WTC11 (cell line): ENCODE measurements at regions not wholly inside any gene's neighbourhood (a gene's known extent, or its start where the extent isn't known, plus 50 kb on each side); places are given as distances from the start of the nearest gene placed in this dataset.
A peak's percentile ranks its signal among the peaks of the same experiment; 100 is the strongest.

Experiments used
- ATAC-seq: fragments of 200-7000 bp; cut with Tn5 transposase; 2 replicates; pipeline ENCODE4 v1.10.0; 2021; ENCODE audit warnings: mild to moderate bottlenecking, moderate library complexity
- CTCF ChIA-PET: fragments of 300-600 bp; sonication (Branson Sonifier 250); formaldehyde crosslinking; loops from one replicate; lab custom pipeline; 2021; ENCODE audit warnings: antibody characterized with exemption; lab: Charles Lee
- POLR2A ChIA-PET: fragments of 350-600 bp; sonication (Branson Sonifier 250); formaldehyde crosslinking; loops from one replicate; lab custom pipeline; 2021; ENCODE audit warnings: antibody characterized with exemption; lab: Charles Lee
- DNase-seq: peaks from one replicate; pipeline ENCODE4 v3.0.0; 2021; ENCODE audit warnings: low spot score
- H3K27ac Mint-ChIP-seq: 2 replicates; pipeline ENCODE4 v1.8.0; 2021; ENCODE audit warnings: mixed read lengths
- H3K27me3 Mint-ChIP-seq: 2 replicates; pipeline ENCODE4 v1.8.0; 2021; ENCODE audit warnings: low read depth, mild to moderate bottlenecking, moderate library complexity, mixed read lengths
- H3K36me3 Mint-ChIP-seq: 2 replicates; pipeline ENCODE4 v1.8.0; 2021; ENCODE audit warnings: mixed read lengths
- H3K4me1 Mint-ChIP-seq: 2 replicates; pipeline ENCODE4 v1.8.0; 2022; ENCODE audit warnings: mixed read lengths
- H3K4me3 Mint-ChIP-seq: 2 replicates; pipeline ENCODE4 v1.8.0; 2021; ENCODE audit warnings: mild to moderate bottlenecking, moderate library complexity, mixed read lengths
- H3K9me3 Mint-ChIP-seq: 2 replicates; pipeline ENCODE4 v1.8.0; 2021; ENCODE audit warnings: mixed read lengths
- CBFB ChIP-seq: sonication (generic); formaldehyde crosslinking; IDR thresholded peaks from 2 replicates; pipeline ENCODE4 v1.8.1; 2022; ENCODE audit warnings: mild to moderate bottlenecking, low read depth, missing genetic modification reagents
- EMX1 ChIP-seq: fragments of 250-450 bp; sonication (Bioruptor Pico); IDR thresholded peaks from 2 replicates; pipeline ENCODE4 v1.8.0; 2021; ENCODE audit warnings: mild to moderate bottlenecking
- FOXK1 ChIP-seq: sonication (generic); formaldehyde crosslinking; IDR thresholded peaks from 2 replicates; pipeline ENCODE4 v1.8.0; 2022; ENCODE audit warnings: mild to moderate bottlenecking, moderate library complexity, missing genetic modification reagents
- IRF2 ChIP-seq: sonication (generic); formaldehyde crosslinking; IDR thresholded peaks from 2 replicates; pipeline ENCODE4 v1.8.0; 2022; ENCODE audit warnings: low read depth, missing genetic modification reagents, borderline replicate concordance
- NFYB ChIP-seq: sonication (generic); formaldehyde crosslinking; conservative IDR thresholded peaks from 2 replicates; pipeline ENCODE4 v1.8.0; 2022; ENCODE audit warnings: low read depth, missing genetic modification reagents
- NR1H2 ChIP-seq: sonication (generic); formaldehyde crosslinking; IDR thresholded peaks from 2 replicates; pipeline ENCODE4 v1.9.0; 2021; ENCODE audit warnings: mild to moderate bottlenecking, moderate library complexity, missing genetic modification reagents
- SMAD4 ChIP-seq: sonication (generic); formaldehyde crosslinking; IDR thresholded peaks from 2 replicates; pipeline ENCODE4 v1.8.0; 2022; ENCODE audit warnings: mild to moderate bottlenecking, missing genetic modification reagents
- TEAD1 ChIP-seq: sonication (generic); formaldehyde crosslinking; IDR thresholded peaks from 2 replicates; pipeline ENCODE4 v1.8.0; 2022; ENCODE audit warnings: mild to moderate bottlenecking, missing genetic modification reagents
- TEAD4 ChIP-seq: sonication (generic); formaldehyde crosslinking; IDR thresholded peaks from 2 replicates; pipeline ENCODE4 v1.8.0; 2022; ENCODE audit warnings: mild to moderate bottlenecking, missing genetic modification reagents
- TP53 ChIP-seq: sonication (generic); formaldehyde crosslinking; IDR thresholded peaks from 2 replicates; pipeline ENCODE4 v1.8.1; 2023; ENCODE audit warnings: mild to moderate bottlenecking, missing genetic modification reagents
- ZNF219 ChIP-seq: sonication (generic); formaldehyde crosslinking; IDR thresholded peaks from 2 replicates; pipeline ENCODE4 v1.8.0; 2023; ENCODE audit warnings: missing genetic modification reagents, mild to moderate bottlenecking, borderline replicate concordance
- ZNF423 ChIP-seq: fragments of 250-450 bp; sonication (Bioruptor Pico); IDR thresholded peaks from 2 replicates; pipeline ENCODE4 v2.1.2; 2022; ENCODE audit warnings: mild to moderate bottlenecking, moderate library complexity
- ZNF671 ChIP-seq: fragments of 250-450 bp; sonication (Bioruptor Pico); IDR thresholded peaks from 2 replicates; pipeline ENCODE4 v1.8.0; 2021; ENCODE audit warnings: mild to moderate bottlenecking
- TF ChIP-seq, protein P1 (sequence below): sonication (generic); formaldehyde crosslinking; IDR thresholded peaks from 2 replicates; pipeline ENCODE4 v1.8.0; 2022; ENCODE audit warnings: mild to moderate bottlenecking, missing genetic modification reagents
- TF ChIP-seq, protein P2 (sequence below): sonication (generic); formaldehyde crosslinking; IDR thresholded peaks from 2 replicates; pipeline ENCODE4 v1.8.1; 2022; ENCODE audit warnings: low read depth, missing genetic modification reagents, borderline replicate concordance
- TF ChIP-seq, protein P3 (sequence below): fragments of 250-450 bp; sonication (Bioruptor Pico); IDR thresholded peaks from 2 replicates; pipeline ENCODE4 v1.9.0; 2021; ENCODE audit warnings: mild to moderate bottlenecking
- TF ChIP-seq, protein P4 (sequence below): sonication (generic); formaldehyde crosslinking; IDR thresholded peaks from 2 replicates; pipeline ENCODE4 v1.8.1; 2023; ENCODE audit warnings: mild to moderate bottlenecking, missing genetic modification reagents
- TF ChIP-seq, protein P5 (sequence below): sonication (generic); formaldehyde crosslinking; IDR thresholded peaks from 2 replicates; pipeline ENCODE4 v1.8.1; 2022; ENCODE audit warnings: low read depth, mild to moderate bottlenecking, moderate library complexity, missing genetic modification reagents, borderline replicate concordance
- TF ChIP-seq, protein P6 (sequence below): sonication (generic); formaldehyde crosslinking; IDR thresholded peaks from 2 replicates; pipeline ENCODE4 v1.8.0; 2023; ENCODE audit warnings: mild to moderate bottlenecking, missing genetic modification reagents
- TF ChIP-seq, protein P7 (sequence below): fragments of 250-450 bp; sonication (Bioruptor Pico); IDR thresholded peaks from 2 replicates; pipeline ENCODE4 v1.8.0; 2021; ENCODE audit warnings: mild to moderate bottlenecking

DNA sequence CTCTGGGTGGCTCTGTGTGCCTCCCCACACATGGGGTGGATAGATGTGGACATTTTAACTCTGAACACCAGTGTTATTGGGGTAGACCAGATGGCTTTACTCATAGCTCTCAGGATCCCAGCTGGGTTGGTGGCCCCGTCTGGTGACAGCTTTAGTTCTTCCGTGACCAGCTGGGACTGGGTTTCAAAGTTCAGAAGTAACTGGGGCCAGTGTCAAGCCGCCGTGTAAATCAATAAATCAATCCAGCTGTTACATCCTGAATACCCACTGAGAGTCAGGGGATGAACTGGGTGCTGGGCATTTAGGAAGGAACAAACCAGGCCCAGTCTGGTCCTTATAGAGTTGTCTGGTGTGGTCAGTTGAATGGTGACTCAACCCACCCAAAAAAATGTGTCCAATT, 269.4 kb downstream of the CTTN start (continued):
- no peak for TF ChIP-seq TEAD1 (CRISPR knock-in tag)

DNA sequence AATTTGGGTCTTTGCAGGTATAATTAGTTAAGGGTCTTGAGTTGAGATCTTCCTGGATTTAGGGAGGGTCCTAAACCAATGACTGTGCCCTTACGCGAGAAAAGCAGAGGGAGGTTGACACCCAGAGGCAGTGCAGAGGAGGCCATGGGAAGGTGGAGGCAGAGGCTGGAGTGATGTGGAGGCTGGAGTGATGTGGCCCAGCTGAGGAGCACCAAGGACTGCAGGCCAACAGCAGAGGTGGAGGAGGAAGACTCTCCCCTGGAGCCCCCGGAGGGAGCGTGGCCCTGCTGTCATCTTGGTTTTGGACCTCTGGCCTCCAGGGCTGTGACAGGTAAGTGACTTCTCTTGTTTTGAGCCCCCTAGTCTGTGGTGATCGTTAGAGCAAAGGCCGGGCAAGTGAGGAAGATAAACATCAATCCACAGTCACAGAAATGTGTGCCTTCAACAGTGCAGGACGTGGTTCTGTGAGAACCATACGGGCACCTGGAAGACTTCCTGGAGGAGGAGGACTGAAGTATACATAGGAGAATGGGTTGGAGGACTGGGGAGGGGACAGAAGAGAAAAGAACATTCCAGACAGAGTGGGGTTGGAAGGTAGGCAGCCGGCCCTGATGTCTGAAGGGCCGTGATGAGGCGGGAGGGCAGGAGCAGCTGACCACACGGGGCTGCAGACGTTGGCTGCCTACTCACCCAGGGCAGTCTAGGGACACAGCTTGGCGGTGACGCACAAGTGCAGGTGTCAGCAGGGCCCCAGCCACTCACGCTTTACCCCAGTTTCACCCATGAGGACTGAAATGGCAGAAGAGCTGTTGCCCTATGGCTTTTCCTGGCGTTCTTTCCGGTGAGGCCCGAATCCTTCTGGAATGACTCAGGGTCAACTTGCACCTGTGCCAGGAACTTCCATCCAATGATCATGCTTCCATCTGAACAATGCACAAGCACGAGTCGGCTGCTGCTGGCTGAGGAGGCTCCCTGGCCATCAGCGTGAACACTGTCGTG, 270.2 kb downstream of the CTTN start:
- ATAC-seq (no peak), DNase-seq (no peak)
- Mint-ChIP-seq H3K36me3 (peaks cover 7% of the 10 kb centered on the region; the same call in 1 of the 2 replicates), H3K4me1 (peaks cover 31% of the 10 kb centered on the region), H3K27ac (peak overlapping the region; percentile 39), H3K9me3 (no peaks in the 10 kb centered on the region)
- CTCF ChIA-PET = no interaction called here
- no peak for TF ChIP-seq FOXK1
- TF ChIP-seq, protein P1, sequence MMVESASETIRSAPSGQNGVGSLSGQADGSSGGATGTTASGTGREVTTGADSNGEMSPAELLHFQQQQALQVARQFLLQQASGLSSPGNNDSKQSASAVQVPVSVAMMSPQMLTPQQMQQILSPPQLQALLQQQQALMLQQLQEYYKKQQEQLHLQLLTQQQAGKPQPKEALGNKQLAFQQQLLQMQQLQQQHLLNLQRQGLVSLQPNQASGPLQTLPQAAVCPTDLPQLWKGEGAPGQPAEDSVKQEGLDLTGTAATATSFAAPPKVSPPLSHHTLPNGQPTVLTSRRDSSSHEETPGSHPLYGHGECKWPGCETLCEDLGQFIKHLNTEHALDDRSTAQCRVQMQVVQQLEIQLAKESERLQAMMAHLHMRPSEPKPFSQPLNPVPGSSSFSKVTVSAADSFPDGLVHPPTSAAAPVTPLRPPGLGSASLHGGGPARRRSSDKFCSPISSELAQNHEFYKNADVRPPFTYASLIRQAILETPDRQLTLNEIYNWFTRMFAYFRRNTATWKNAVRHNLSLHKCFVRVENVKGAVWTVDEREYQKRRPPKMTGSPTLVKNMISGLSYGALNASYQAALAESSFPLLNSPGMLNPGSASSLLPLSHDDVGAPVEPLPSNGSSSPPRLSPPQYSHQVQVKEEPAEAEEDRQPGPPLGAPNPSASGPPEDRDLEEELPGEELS (CRISPR knock-in tag) = no peak
- no peak for TF ChIP-seq EMX1 (CRISPR knock-in tag)
- TF ChIP-seq, protein P2, sequence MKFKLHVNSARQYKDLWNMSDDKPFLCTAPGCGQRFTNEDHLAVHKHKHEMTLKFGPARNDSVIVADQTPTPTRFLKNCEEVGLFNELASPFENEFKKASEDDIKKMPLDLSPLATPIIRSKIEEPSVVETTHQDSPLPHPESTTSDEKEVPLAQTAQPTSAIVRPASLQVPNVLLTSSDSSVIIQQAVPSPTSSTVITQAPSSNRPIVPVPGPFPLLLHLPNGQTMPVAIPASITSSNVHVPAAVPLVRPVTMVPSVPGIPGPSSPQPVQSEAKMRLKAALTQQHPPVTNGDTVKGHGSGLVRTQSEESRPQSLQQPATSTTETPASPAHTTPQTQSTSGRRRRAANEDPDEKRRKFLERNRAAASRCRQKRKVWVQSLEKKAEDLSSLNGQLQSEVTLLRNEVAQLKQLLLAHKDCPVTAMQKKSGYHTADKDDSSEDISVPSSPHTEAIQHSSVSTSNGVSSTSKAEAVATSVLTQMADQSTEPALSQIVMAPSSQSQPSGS (CRISPR knock-in tag) = no peak
- TF ChIP-seq TP53 (CRISPR knock-in tag) = no peak
- TF ChIP-seq, protein P3, sequence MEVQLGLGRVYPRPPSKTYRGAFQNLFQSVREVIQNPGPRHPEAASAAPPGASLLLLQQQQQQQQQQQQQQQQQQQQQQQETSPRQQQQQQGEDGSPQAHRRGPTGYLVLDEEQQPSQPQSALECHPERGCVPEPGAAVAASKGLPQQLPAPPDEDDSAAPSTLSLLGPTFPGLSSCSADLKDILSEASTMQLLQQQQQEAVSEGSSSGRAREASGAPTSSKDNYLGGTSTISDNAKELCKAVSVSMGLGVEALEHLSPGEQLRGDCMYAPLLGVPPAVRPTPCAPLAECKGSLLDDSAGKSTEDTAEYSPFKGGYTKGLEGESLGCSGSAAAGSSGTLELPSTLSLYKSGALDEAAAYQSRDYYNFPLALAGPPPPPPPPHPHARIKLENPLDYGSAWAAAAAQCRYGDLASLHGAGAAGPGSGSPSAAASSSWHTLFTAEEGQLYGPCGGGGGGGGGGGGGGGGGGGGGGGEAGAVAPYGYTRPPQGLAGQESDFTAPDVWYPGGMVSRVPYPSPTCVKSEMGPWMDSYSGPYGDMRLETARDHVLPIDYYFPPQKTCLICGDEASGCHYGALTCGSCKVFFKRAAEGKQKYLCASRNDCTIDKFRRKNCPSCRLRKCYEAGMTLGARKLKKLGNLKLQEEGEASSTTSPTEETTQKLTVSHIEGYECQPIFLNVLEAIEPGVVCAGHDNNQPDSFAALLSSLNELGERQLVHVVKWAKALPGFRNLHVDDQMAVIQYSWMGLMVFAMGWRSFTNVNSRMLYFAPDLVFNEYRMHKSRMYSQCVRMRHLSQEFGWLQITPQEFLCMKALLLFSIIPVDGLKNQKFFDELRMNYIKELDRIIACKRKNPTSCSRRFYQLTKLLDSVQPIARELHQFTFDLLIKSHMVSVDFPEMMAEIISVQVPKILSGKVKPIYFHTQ (CRISPR knock-in tag) = no peak
- no peak for TF ChIP-seq TEAD4 (CRISPR knock-in tag)
- no peak for TF ChIP-seq NFYB (CRISPR knock-in tag)
- TF ChIP-seq, protein P4, sequence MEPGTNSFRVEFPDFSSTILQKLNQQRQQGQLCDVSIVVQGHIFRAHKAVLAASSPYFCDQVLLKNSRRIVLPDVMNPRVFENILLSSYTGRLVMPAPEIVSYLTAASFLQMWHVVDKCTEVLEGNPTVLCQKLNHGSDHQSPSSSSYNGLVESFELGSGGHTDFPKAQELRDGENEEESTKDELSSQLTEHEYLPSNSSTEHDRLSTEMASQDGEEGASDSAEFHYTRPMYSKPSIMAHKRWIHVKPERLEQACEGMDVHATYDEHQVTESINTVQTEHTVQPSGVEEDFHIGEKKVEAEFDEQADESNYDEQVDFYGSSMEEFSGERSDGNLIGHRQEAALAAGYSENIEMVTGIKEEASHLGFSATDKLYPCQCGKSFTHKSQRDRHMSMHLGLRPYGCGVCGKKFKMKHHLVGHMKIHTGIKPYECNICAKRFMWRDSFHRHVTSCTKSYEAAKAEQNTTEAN = no peak
- no peak for TF ChIP-seq ZNF671 (CRISPR knock-in tag)
- TF ChIP-seq, all 79 proteins: peak for 0
- Mint-ChIP-seq H3K27me3 (no peaks in the 10 kb centered on the region), H3K4me3 (no peak overlapping the region)
- POLR2A ChIA-PET = no interaction called here

DNA sequence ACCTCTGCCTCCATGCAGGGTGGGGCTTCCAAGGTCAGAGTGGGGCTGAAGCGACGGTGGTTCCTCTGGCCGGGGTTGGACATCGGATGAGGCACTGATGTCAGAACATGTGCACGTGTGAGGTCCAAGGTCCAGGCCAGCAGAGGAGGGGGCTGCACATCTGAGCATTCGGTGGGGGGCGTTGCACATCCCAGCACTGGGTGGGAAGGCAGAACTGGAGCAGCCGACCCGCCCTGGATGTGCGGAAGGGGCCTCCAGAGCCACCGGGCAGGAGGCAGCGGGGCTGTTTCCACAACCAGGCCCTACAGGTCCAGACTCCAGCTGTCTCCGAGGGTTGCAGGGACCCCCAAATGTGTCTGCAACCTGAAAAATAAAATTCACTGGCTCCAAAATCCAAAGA, 271.0 kb downstream of the CTTN start:
- H3K27ac Mint-ChIP-seq = peak overlapping the region; percentile 74; the same call in 1 of the 2 replicates
- H3K9me3 Mint-ChIP-seq = no peaks in the 10 kb centered on the region
- ChIA-PET CTCF (no interaction called here), POLR2A (no interaction called here)
- ATAC-seq (no peak), DNase-seq (no peak)
- H3K4me1 Mint-ChIP-seq = peaks cover 38% of the 10 kb centered on the region
- H3K36me3 Mint-ChIP-seq = peaks cover 7% of the 10 kb centered on the region; the same call in 1 of the 2 replicates
- H3K4me3 Mint-ChIP-seq = no peak overlapping the region
- H3K27me3 Mint-ChIP-seq = no peaks in the 10 kb centered on the region
- TF ChIP-seq CBFB (CRISPR knock-in tag) (no peak), ZNF219 (CRISPR knock-in tag) (no peak), EMX1 (CRISPR knock-in tag) (no peak), NR1H2 (CRISPR knock-in tag) (no peak), SMAD4 (CRISPR knock-in tag) (no peak), IRF2 (CRISPR knock-in tag) (no peak), ZNF423 (CRISPR knock-in tag) (no peak)
- TF ChIP-seq, protein P5, sequence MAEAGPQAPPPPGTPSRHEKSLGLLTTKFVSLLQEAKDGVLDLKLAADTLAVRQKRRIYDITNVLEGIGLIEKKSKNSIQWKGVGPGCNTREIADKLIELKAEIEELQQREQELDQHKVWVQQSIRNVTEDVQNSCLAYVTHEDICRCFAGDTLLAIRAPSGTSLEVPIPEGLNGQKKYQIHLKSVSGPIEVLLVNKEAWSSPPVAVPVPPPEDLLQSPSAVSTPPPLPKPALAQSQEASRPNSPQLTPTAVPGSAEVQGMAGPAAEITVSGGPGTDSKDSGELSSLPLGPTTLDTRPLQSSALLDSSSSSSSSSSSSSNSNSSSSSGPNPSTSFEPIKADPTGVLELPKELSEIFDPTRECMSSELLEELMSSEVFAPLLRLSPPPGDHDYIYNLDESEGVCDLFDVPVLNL (CRISPR knock-in tag) = no peak
- TF ChIP-seq, protein P6, sequence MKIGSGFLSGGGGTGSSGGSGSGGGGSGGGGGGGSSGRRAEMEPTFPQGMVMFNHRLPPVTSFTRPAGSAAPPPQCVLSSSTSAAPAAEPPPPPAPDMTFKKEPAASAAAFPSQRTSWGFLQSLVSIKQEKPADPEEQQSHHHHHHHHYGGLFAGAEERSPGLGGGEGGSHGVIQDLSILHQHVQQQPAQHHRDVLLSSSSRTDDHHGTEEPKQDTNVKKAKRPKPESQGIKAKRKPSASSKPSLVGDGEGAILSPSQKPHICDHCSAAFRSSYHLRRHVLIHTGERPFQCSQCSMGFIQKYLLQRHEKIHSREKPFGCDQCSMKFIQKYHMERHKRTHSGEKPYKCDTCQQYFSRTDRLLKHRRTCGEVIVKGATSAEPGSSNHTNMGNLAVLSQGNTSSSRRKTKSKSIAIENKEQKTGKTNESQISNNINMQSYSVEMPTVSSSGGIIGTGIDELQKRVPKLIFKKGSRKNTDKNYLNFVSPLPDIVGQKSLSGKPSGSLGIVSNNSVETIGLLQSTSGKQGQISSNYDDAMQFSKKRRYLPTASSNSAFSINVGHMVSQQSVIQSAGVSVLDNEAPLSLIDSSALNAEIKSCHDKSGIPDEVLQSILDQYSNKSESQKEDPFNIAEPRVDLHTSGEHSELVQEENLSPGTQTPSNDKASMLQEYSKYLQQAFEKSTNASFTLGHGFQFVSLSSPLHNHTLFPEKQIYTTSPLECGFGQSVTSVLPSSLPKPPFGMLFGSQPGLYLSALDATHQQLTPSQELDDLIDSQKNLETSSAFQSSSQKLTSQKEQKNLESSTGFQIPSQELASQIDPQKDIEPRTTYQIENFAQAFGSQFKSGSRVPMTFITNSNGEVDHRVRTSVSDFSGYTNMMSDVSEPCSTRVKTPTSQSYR (CRISPR knock-in tag) = no peak
- TF ChIP-seq, protein P7, sequence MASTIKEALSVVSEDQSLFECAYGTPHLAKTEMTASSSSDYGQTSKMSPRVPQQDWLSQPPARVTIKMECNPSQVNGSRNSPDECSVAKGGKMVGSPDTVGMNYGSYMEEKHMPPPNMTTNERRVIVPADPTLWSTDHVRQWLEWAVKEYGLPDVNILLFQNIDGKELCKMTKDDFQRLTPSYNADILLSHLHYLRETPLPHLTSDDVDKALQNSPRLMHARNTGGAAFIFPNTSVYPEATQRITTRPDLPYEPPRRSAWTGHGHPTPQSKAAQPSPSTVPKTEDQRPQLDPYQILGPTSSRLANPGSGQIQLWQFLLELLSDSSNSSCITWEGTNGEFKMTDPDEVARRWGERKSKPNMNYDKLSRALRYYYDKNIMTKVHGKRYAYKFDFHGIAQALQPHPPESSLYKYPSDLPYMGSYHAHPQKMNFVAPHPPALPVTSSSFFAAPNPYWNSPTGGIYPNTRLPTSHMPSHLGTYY (CRISPR knock-in tag) = no peak
